HCEC 1CT (cell line): ENCODE measurements at regions not wholly inside any gene's neighbourhood (a gene's known extent, or its start where the extent isn't known, plus 50 kb on each side); places are given as distances from the start of the nearest gene placed in this dataset.
A peak's percentile ranks its signal among the peaks of the same experiment; 100 is the strongest.

ENCODE experiments used
- DNase-seq: peaks from one replicate; pipeline ENCODE4 v3.0.0-alpha.2; 2017

GRCh38 chr1:218643281-218643680, 298.1 kb downstream of the TGFB2 start:
- no peak for DNase-seq

GRCh38 chr1:218643926-218644325, 298.8 kb downstream of the TGFB2 start:
- no peak for DNase-seq

DNA sequence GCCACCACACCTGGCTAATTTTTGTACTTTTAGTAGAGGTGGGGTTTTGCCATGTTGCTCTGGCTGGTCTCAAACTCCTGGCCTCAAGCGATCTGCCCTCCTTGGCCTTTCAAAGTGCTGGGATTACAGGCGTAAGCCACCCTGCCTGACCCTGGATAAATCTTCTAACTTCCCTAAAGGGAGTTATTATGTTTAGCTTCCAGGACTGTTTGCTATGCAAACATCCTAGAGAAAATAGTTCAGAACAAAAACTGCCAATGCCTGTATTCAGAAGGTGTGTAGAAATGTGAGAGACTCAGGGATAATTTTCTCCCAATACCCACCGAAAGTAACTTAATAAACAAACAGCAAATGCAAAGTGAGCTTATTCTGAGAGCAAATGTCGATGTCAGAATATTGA, 301.2 kb downstream of the TGFB2 start:
- no peak for DNase-seq

- DNase-seq = peak; percentile 33
Observed at GRCh38 chr1:218656301-218657037, 311.3 kb downstream of the TGFB2 start.

DNA sequence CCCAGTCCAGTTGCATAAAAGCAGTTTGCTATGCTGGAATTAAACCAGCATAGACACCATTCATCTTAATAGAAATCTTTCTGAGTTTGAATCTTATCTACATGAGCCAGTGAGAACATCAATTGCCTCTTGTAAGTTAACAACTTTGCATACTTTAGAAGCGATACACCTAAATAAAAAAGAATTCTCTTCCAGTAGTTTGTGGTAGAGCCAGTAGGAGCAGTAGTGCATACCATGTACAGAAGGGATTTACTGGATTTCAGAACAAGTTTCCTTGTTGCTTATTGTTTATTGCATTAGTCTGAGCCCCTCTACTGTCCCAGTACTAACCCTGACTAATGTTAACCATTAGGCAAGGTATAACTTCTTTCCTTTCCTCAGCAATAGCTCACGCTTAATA, 313.1 kb downstream of the TGFB2 start:
- DNase-seq = peak; percentile 57

DNA sequence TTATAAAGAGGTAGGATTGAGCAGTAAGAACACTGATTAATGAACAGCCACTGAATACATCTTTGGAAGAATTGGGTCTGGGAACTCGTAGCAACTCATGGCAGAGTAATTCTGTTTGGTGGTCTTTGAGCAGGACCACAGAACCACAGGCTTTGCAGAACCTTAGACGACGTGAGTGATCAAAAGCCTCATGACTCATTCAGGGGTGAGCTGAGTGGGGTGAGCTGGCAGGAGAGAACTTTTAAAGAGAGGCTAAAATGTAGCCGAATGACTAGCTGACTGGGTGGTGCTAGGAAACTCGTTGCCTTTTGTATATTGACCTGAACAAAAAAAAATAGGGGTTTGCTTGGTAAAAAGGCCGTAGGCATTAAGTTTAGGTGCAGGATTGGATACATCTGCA, 313.8 kb downstream of the TGFB2 start:
- DNase-seq = peak; percentile 83

DNA sequence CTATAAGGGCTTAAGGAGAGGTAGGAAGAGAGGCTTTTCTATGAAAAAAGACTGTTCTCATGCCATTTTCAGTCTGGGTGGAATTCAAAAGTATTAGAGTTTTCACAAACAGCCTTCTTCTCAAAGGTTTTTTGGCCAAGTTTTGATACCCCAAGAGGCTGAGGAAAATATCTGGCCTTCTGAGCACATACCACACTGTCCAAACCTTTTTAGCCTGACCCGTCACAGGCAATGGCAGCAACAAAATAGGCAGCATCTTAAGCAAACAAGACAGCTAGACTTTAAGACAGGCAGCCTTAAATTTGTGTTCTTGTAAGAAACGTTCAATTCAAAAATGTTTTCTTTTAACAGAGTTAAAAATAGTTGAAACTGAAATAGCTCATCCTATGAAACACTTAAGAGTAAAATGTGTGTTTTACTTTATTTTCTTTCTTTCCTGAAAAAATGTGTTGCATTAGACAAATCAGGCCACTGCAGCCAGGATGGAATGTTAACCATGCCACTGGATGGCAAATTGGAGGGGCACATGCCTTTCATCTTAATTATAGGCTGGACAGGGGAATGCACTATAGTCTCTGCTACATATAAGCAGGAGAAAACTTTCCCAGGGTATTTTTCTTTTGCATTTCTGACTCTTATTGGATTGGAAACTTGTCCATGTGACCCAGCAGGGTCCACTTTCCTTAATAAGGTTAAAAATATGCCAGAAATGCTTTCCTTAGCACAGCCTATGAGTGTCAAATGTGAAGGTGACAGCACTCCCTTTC, 315.0 kb downstream of the TGFB2 start:
- peak; percentile 59 for DNase-seq

DNA sequence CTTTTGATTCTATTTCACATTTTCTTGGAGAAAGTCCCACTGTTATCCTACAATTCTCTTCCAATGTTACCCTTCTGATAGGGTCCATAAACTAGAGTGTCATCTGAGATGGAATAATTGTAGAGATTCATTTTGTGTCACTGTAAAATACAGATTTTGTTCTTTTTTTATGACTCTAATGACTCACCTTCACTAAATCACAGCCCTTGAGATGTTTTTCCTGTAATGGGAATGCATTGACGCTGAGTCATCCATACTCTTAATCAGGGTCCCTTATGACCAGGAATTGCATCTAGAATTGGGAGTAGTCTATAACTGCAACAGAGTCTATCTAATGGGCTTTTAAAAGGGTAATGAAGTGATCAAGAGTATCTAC, 315.5 kb downstream of the TGFB2 start:
- peak; percentile 89 for DNase-seq

- no peak for DNase-seq
Observed at GRCh38 chr1:218661411-218661810, 316.3 kb downstream of the TGFB2 start.

- peak; percentile 69 for DNase-seq
Observed at GRCh38 chr1:218664385-218665170, 319.4 kb downstream of the TGFB2 start.

DNA sequence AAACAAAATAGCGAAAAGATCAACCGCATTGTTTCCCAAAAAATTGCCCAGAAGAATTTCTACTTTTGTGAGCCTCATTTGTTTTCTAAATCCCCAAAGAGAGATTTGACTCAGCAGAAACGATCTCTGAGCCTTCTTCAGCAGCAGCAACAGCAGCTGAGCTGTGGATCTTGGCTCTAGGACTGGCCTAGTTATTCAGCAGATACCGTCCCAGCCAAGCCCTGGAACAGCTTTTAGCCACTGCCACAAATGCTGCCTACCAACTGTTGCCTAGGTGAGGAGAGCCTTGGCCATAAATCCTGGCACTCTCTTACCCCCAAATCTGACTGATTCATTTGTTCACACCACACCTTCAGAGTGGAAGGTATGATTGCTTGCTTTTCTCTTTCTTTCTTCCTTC, 320.1 kb downstream of the TGFB2 start:
- peak; percentile 42 for DNase-seq

- peak; percentile 48 for DNase-seq
Observed at GRCh38 chr1:218666263-218666662, 321.1 kb downstream of the TGFB2 start.

DNA sequence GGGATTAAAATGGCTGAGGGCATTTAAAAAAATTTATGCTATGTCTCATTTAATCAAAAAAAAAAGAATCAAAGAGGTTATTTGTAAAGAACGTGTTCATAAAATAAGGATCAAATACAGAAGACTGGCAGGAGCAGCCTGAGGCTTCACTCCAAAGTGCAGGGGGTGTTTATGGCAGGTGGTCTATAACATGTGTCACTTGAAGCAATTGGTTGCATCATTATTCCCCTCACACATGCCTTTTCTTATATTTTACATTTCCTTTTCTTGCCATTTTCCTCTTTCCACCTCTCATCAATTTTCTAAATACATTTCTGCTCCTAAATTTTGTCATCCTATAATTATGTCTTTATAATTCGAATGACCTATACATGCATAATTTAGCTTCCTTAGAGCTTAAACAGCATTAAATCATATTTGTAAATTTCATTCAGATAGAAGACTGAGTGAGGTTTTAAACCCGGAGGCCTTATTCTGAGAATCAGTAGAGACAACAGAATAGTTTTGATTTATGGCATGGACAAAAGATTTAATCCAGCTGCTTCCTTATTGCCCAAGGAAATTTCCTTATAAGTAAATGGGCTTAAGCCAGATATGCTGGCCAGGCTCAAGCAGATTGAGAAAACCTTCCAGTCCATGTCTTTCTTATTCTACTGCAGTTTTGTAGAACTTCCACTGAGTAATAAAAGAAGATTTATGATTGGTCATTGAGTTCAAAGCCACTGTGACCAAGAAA, 322.8 kb downstream of the TGFB2 start:
- peak; percentile 35 for DNase-seq

- no peak for DNase-seq
Observed at GRCh38 chr1:218669431-218669830, 324.3 kb downstream of the TGFB2 start.

- DNase-seq = no peak
Observed at GRCh38 chr1:218670875-218671274, 325.7 kb downstream of the TGFB2 start.

GRCh38 chr1:218671573-218671972, 326.4 kb downstream of the TGFB2 start:
- DNase-seq = peak; percentile 25

GRCh38 chr1:218673170-218673569, 328.0 kb downstream of the TGFB2 start:
- no peak for DNase-seq

DNA sequence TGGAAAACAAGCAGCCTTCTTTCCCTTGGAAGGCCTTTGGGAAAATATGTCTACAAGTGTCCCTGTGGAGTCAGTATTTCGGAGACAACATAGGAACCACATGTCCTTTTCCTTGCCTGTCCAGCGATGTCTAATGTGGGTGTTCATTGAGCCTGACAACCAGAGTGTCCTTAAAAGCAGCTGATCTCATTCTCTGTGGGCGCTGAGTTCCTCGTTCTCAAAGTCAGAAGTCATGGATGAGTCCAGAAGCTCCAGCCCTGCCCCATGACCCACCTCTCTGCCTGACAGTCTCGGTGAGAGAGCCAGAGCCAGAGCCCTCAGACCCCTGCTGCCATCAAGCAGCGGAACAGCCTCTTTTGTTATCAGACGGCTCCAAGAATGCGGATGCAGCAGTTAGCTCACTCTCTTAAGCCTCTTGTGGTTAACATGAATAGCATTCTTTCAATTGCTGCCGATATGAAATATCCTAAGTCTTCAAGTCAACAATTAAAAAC, 329.2 kb downstream of the TGFB2 start:
- peak; percentile 52 for DNase-seq

GRCh38 chr1:218677026-218677425, 331.9 kb downstream of the TGFB2 start:
- no peak for DNase-seq

- no peak for DNase-seq
Observed at GRCh38 chr1:218679391-218679790, 334.3 kb downstream of the TGFB2 start.

- DNase-seq = no peak
Observed at GRCh38 chr1:218679988-218680748, 335.0 kb downstream of the TGFB2 start.

DNA sequence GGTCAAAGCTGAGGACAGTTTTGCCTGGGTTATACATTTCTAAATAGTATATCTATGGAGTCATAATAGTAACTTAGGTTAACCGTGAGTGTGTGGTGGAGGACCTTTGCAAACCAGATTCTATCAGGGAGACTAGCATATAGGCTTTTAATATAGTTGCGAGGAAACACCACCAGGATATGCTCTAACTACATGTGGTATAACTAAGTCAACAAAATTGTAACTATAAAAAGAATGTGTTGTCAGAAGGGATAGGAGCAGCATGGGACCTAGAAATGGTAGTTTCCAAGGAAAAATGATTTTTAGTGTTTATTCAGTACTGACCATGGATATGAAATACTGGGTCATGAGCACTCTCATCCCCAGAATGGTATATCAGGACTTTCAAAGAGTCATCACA, 338.1 kb downstream of the TGFB2 start:
- DNase-seq = no peak
